Loucy (cell line): ENCODE measurements at regions not wholly inside any gene's neighbourhood (a gene's known extent, or its start where the extent isn't known, plus 50 kb on each side); places are given as distances from the start of the nearest gene placed in this dataset.

Experiments used
- CTCF ChIP-seq: fragments of 200-600 bp; sonication (generic); conservative IDR thresholded peaks from 2 replicates; pipeline ENCODE4 v1.5.1; 2014; ENCODE audit warnings: mild to moderate bottlenecking, antibody characterized with exemption, low read length
- EZH2phosphoT487 ChIP-seq: fragments of 200-600 bp; IDR thresholded peaks from 2 replicates; pipeline ENCODE4 v1.6.1; 2018; ENCODE audit warnings: antibody characterized with exemption, mild to moderate bottlenecking, moderate library complexity, borderline replicate concordance

GRCh38 chr18:72208920-72209676 lies 335.0 kb downstream of the CBLN2 start:
- TF ChIP-seq CTCF, result no peak
- no peak for TF ChIP-seq EZH2phosphoT487
